T-helper 2 cell treated with Interferon-gamma antibody and Interleukin-4, amounts not matched to agents 5 μg/mL and 100 μg/mL, for 36 hours (primary cell): ENCODE measurements at regions not wholly inside any gene's neighbourhood (a gene's known extent, or its start where the extent isn't known, plus 50 kb on each side); places are given as distances from the start of the nearest gene placed in this dataset.
A peak's percentile ranks its signal among the peaks of the same experiment; 100 is the strongest.

Source experiments
- DNase-seq: peaks from one replicate; pipeline ENCODE4 v3.0.0; 2021; ENCODE audit warnings: low spot score
- H3K27ac Mint-ChIP-seq: one replicate; pipeline ENCODE4 v1.8.0; 2021; ENCODE audit warnings: mild to moderate bottlenecking, mixed read lengths
- H3K27me3 Mint-ChIP-seq: one replicate; pipeline ENCODE4 v1.8.0; 2021; ENCODE audit warnings: low read depth, mixed read lengths
- H3K36me3 Mint-ChIP-seq: one replicate; pipeline ENCODE4 v1.8.0; 2021; ENCODE audit warnings: low read depth, mixed read lengths
- H3K4me1 Mint-ChIP-seq: one replicate; pipeline ENCODE4 v1.8.0; 2021; ENCODE audit warnings: low read depth, mixed read lengths
- H3K4me3 Mint-ChIP-seq: one replicate; pipeline ENCODE4 v1.8.0; 2022; ENCODE audit warnings: mild to moderate bottlenecking, moderate library complexity, mixed read lengths
- H3K9me3 Mint-ChIP-seq: one replicate; pipeline ENCODE4 v1.8.0; 2021; ENCODE audit warnings: mixed read lengths

DNA sequence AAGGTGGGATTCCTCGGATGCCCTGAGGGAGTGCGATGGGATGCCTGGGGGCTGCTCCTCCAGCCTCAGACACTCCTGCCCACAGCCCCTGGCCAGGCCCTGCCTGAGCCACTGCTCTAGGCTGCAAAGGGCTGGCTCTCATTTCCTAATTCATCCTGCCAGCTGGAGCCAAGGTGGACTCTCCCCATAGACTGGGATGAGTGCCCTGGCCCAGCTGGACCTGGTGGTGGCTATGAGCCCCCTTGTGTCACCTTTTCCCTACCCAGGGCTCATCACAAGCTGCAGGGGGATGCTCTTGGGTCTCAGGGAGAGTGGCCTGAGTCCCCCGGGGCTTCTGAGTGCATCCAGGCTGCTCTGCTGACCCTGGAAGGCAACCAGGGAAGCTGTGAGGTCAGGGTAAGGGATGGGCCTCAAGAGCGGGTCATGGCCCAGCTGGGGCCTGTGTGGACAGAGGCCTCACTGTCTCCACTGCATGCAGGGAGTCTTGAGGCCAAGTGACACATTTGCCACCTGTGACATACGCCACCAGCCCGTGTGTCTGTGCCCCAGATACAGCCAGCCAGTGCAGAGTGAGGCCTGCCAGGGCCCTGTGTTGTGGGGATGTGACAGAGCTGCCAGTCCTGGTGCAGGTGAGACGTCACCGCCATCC, 102.7 kb upstream of the IER5L start:
- Mint-ChIP-seq H3K9me3 (no peaks in the 10 kb centered on the region), H3K36me3 (no peaks in the 10 kb centered on the region), H3K4me1 (no peaks in the 10 kb centered on the region), H3K27me3 (peaks cover 5% of the 10 kb centered on the region), H3K4me3 (no peak overlapping the region), H3K27ac (no peak overlapping the region)
- DNase-seq, result no peak

DNA sequence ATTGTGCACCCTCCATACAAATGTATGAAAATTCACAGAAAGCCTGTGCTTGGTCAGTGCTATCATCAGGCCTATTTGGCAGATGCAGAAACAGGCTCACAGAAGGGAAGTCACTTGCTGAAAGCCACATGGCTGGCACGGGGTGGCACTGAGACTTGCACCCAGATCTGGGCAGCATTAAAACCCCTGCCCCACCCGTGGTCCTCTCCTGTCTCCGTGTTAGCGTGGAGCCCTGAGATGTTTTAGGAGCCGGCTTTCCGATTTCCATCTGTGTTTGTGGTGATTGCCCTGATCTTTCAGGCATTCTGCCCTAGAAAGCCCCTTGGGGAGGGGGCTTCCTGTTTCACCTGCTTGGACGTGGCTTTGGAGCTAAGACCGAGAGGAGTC, 102.2 kb upstream of the IER5L start:
- Mint-ChIP-seq H3K36me3 (no peaks in the 10 kb centered on the region), H3K9me3 (no peaks in the 10 kb centered on the region), H3K27me3 (peaks cover 10% of the 10 kb centered on the region), H3K4me1 (no peaks in the 10 kb centered on the region), H3K27ac (no peak overlapping the region), H3K4me3 (no peak overlapping the region)
- no peak for DNase-seq

DNA sequence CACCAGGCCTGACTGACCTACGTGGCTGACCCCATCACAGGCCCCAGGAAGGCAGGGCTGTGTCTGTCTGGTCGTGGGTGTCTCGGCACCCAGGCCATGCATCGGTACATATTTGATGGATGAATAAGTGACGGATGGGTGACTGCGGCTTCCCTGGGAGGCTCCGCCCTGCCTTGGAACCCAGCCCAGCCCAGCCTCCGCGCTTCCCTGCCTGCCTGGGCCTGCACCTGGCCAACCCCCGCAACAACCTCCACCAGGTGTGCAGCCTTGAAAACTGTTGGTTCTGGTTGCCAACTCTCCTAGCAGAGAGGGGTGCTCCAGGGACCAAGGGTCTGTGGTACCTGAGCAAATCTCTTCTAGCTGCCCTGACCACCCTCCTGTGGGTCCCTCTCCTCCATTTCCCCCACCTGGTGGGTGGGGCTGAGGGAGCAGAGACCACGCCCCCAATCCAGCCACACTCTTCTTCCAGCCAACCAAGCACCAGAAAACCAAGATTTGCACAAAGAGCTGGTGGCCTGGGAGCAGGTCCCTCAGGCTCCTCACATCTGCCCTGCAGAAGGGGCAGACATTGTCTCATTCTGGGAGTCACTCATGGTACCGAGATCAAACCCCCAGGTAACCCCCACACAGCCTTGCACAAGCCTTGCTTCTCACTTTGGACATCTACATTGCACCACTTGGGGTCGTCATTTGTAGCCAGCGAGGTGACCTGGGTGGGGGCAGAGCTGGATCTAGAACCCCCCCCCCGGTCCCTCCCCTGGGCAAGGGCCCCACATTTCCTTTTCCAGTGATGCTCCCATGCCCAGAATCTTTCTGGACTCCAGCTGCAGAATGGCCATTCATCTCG, 100.6 kb upstream of the IER5L start:
- no peak overlapping the region for H3K4me3 Mint-ChIP-seq
- H3K27ac Mint-ChIP-seq, result no peak overlapping the region
- no peaks in the 10 kb centered on the region for H3K4me1 Mint-ChIP-seq
- no peak for DNase-seq
- H3K9me3 Mint-ChIP-seq, result no peaks in the 10 kb centered on the region
- H3K36me3 Mint-ChIP-seq, result no peaks in the 10 kb centered on the region
- H3K27me3 Mint-ChIP-seq, result peaks cover 13% of the 10 kb centered on the region

DNA sequence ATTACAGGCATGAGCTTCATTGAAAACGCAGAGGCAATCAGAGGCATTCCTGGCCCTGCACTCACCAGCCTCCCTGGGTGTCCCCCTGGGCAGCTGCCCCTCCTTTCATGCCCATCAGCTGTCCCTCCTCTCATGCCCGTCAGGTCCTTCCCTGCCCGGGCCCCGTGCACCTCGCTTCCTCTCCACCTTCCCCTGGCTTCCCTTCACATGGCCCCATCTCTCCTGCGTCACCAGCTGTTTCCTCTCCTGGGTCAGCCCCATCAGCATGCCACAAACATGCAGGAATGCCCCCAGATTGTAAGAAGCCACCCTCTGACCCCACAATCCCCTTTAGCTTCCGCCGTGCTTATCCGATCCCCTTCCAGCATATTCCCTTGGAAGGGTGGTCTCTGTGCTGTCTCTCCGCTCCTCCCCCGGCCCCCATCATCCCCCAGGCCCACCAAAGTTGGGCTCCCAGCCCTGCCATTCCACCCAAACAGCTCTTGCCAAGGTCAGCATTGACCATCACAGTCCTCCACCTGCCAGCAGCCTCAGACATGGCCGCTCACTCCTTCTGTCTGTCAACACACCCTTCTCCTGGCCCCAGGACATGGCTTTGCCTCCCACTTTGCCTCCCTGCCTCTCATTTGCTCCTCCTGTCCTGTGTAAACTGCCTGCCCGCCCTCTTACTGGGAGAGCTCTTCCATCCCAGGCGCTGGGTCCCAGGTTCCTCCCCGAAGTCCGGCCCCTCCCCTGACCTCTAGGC, 98.6 kb upstream of the IER5L start:
- peaks cover 17% of the 10 kb centered on the region for H3K27me3 Mint-ChIP-seq

DNA sequence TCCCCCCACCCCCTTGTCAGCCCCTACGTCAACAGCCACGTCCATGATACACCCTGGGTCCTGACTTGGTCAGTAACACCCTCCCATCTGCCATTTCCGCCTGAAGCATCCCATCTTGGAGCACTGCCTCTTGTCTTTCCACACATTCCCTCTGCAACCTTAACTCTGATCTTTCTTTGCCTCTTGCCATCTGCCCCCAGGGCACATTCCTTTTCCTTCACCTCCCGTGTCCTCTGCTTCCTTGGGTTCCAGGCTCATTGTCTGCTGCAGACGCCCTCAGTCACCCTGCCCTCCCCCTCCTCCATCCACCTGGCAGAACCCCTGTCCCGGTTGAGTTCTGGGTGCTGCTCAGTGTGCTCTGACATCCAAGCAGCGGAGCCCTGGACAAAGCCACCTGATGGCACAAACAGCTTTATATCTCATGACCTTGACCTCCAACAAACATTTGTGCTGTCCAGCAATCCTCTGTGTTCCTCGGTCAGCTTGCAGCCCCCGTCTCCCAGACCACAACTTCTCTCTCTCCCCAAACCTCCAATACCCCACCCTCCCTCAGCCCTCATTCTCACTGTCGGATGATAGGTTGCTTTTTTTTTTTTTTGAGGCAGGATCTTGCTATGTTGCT, 97.7 kb upstream of the IER5L start:
- Mint-ChIP-seq H3K27me3 (peaks cover 17% of the 10 kb centered on the region), H3K4me3 (no peak overlapping the region), H3K27ac (peak overlapping the region; percentile 41)

More for the DNA sequence above, 98.6 kb upstream of the IER5L start:
- no peak overlapping the region for H3K4me3 Mint-ChIP-seq
- H3K4me1 Mint-ChIP-seq, result peaks cover 4% of the 10 kb centered on the region
- H3K36me3 Mint-ChIP-seq, result no peaks in the 10 kb centered on the region
- DNase-seq, result no peak
- H3K27ac Mint-ChIP-seq, result no peak overlapping the region
- no peaks in the 10 kb centered on the region for H3K9me3 Mint-ChIP-seq

DNA sequence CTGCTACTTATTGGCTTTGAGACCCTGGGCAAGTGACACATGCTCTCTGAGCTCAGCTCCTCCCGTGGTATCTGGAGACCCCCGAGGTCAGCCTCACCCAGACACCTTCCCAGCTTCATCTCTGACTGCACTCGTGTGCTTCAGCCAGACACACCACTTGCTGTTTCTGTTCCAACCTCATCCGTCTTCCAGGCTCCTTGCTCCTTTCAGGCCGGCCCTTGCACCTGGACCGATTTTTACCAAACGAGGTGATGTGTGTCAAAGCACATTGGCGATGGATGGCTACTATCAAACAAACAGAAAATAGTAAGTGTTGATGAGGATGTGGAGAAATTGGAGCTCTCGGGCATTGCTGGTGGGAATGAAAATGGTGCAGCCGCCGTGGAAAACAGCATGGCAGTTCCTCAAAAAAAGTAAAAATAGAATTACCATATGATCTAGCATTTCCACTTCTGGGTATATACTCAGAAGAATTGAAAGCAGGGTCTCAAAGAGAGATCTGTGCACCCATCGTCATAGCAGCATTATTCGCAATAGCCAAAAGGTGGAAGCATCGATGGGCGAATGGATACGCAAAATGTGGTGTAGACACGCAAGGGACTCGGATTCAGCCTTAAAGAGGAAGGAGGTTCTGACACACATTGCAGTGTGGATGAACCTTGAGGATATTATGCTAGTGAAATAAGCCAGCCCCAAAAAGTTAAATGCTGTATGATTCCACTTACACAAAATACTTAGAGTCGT, 96.1 kb upstream of the IER5L start:
- peaks cover 17% of the 10 kb centered on the region for H3K27me3 Mint-ChIP-seq
- no peaks in the 10 kb centered on the region for H3K36me3 Mint-ChIP-seq
- H3K4me1 Mint-ChIP-seq, result peaks cover 21% of the 10 kb centered on the region
- DNase-seq, result no peak
- no peak overlapping the region for H3K27ac Mint-ChIP-seq
- no peak overlapping the region for H3K4me3 Mint-ChIP-seq
- no peaks in the 10 kb centered on the region for H3K9me3 Mint-ChIP-seq

More for the DNA sequence above, 97.7 kb upstream of the IER5L start:
- Mint-ChIP-seq H3K4me1 (peaks cover 14% of the 10 kb centered on the region), H3K9me3 (no peaks in the 10 kb centered on the region), H3K36me3 (no peaks in the 10 kb centered on the region)
- no peak for DNase-seq

DNA sequence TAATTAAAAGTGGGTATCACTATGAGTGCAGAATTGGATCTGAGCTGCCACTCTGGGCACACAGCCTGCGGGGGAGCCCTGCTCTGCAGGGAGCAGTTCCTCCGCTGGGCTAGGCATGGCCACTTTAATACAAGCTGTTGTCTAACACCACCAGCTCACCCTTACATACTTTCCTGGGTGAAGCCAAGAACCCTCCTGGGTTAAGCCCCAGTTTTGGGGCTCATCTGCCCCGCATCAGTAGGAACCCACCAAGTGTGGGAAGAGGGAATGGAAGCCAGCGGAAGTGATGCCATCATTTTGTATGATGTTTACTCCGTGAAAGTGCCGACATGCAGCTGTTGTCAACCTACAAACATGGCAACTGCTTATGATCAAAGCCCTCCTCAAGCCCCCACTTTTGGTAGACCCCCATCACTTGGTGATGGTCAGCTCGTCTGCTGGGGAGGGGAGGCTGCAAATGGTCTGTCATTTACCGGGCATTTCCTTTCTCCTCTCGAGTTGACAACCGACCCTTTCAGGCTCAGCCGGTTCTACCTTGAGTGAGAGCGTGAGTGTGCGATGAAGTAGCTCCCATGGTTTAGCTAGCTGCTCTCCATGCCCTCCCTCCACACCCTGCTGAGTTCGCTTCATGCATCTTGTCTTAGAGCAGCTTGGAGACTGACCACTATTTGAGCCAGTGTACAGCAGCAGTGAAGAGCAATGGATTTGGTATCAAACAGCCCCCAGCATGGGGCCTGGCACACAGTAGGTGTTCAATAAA, 95.3 kb upstream of the IER5L start:
- Mint-ChIP-seq H3K9me3 (no peaks in the 10 kb centered on the region), H3K27ac (no peak overlapping the region), H3K4me1 (peaks cover 27% of the 10 kb centered on the region), H3K36me3 (no peaks in the 10 kb centered on the region), H3K27me3 (peaks cover 17% of the 10 kb centered on the region), H3K4me3 (no peak overlapping the region)
- no peak for DNase-seq

DNA sequence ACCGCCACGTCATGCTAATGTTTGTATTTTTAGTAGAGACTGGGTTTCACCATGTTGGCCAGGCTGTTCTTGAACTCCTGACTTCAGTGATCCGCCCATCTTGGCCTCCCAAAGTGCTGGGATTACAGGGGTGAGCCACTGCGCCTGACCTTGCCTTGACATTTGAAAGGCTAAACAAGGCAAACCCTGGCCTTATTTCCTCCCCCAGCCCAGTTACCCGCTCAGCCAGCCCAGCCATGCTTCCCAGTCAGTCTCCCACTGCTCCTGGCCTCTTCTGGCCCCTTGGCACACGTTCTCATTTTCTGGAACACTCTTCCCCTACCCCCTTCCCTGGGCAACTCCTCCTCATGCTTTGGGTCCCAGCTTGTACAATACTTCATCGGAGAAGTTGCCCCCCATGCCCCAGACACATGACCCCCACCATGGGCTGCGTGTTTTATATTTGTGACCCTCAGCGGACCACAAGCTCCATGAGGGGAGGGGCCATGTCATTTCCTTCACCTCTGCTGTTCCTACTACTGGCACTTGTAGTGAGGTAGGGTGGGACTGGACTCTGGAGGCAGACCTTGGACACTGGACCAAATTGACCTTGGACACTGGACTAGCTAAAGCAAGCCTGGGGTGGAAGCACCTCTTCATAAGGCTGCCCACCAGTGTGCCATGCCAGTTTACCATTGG, 94.4 kb upstream of the IER5L start:
- Mint-ChIP-seq H3K9me3 (no peaks in the 10 kb centered on the region), H3K27ac (peak overlapping the region; percentile 12), H3K27me3 (peaks cover 17% of the 10 kb centered on the region), H3K4me1 (peaks cover 27% of the 10 kb centered on the region), H3K36me3 (no peaks in the 10 kb centered on the region), H3K4me3 (peak overlapping the region; percentile 21)
- DNase-seq, result no peak

DNA sequence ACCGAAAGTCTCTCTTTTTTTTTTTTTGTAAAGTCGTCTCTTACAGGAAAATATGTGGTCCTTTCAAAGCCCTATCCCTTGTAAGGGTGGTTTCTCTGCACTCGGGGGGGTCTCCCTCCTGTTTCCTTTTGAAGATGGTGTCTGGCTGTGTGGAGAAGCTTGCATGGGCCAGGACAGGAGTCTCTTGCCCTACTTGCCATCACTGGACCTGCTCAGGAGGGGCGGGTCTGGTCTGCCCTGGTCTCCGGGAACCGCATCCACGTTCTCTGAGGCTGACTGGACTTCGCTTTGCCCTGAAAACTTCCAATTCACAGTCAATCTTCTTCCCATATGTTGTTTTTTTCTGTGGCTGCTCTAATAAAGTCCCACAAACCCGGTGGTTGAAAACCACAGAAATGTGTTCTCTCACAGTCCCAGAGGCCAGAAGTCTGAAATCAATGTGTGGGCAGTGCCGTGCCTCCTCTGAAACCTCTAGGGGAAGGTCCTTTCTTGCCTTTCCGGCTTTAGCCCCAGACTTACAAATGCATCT, 92.9 kb upstream of the IER5L start:
- peaks cover 14% of the 10 kb centered on the region for H3K27me3 Mint-ChIP-seq

DNA sequence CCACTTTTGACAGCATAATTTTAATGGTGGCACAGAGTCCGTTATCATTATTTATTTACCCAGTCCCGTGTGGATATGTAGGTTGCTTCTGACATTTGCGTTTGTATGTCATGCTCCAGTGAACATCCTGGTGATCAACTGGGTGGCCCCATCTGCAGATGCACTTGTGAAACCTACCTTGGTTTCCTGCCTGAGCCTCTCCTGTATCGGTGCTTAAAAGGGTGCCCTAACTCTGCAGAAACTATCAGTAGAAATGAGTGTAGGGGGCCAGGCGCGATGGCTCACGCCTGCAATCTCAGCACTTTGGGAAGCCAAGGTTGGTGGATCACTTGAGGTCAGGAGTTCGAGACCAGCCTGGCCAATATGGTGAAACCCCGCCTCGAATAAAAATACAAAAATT, 92.1 kb upstream of the IER5L start:
- peak; percentile 55 for DNase-seq
- no peaks in the 10 kb centered on the region for H3K36me3 Mint-ChIP-seq
- peak overlapping the region; percentile 73 for H3K27ac Mint-ChIP-seq
- no peaks in the 10 kb centered on the region for H3K9me3 Mint-ChIP-seq
- H3K4me3 Mint-ChIP-seq, result peak overlapping the region; percentile 71
- peaks cover 30% of the 10 kb centered on the region for H3K4me1 Mint-ChIP-seq
- peaks cover 7% of the 10 kb centered on the region for H3K27me3 Mint-ChIP-seq

More for the DNA sequence above, 92.9 kb upstream of the IER5L start:
- Mint-ChIP-seq H3K4me3 (peak overlapping the region; percentile 71), H3K27ac (peak overlapping the region; percentile 73), H3K36me3 (no peaks in the 10 kb centered on the region), H3K4me1 (peaks cover 30% of the 10 kb centered on the region), H3K9me3 (no peaks in the 10 kb centered on the region)
- peak; percentile 35 for DNase-seq

DNA sequence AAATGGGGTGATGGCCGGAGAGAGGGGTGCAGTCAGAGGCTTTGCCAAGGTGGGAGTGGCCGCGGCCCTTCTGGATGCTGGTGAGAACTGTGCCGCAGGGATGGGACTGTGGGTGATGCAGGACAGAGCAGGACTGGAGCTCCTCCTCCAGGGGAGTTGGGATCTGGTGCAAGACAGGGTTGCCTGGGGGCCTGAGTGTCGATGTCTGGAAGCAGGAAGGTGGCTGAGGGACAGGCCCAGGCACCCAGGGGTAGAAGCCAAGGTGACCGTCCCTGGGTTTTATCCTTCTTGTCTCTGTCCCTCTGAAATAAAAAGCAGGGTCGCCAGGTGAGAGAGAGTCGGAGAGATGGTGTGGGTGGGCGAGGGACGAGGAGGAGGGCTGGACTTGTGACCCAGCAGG, 89.1 kb upstream of the IER5L start:
- Mint-ChIP-seq H3K9me3 (no peaks in the 10 kb centered on the region), H3K27me3 (no peaks in the 10 kb centered on the region), H3K27ac (no peak overlapping the region), H3K4me1 (peaks cover 30% of the 10 kb centered on the region), H3K4me3 (no peak overlapping the region), H3K36me3 (no peaks in the 10 kb centered on the region)
- no peak for DNase-seq

DNA sequence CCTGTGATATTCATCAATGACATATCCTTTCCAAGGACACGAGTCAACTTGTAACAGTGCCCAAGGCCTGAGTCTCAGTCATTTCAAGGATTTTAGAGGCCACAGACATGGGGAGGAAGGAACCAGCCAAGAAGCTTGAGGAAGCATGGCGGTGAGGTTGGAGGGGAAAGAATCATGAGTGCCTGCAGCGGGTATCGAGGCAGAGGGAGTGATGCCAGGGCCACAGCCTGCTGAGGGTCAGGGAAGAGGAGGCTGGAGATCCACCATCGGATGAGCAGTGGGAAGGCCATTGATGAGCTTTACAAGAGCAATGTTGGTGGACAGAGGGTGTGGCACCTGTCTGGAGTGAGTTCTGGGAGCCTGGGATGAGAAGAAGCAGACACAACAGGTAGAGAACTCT, 88.5 kb upstream of the IER5L start:
- Mint-ChIP-seq H3K27ac (no peak overlapping the region), H3K27me3 (no peaks in the 10 kb centered on the region), H3K4me1 (peaks cover 30% of the 10 kb centered on the region), H3K9me3 (no peaks in the 10 kb centered on the region), H3K4me3 (no peak overlapping the region), H3K36me3 (no peaks in the 10 kb centered on the region)
- DNase-seq, result no peak
